ENCODE measurements at regions not wholly inside any gene's neighbourhood (a gene's known extent, or its start where the extent isn't known, plus 50 kb on each side); places are given as distances from the start of the nearest gene placed in this dataset.

DNA sequence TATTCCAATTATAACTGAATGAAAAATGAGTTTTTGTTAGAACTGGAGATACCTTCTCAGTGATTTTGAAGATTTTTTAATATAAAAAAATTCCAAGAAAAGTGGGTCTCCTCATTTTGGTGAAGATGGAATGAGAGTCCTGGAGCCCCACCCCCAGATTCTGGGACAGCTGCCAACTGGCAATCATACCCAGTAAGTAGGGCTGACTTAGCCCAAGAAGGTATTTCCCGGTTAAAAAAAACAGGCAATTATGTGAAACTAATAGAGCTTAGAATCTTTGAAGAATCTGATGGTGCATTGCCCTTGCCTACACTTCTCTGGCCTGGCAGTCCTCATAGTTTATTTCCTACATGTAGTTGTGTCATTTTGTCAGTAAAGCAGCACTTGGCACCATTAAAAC is 52.8 kb upstream of the VWDE start:
- no peak overlapping the region for H3K27ac ChIP-seq (ENCODE audit: low read length)
- no peak for DNase-seq
- H3K4me1 ChIP-seq (ENCODE audit: control insufficient read depth, insufficient read depth, low read length): no peaks in the 10 kb centered on the region
- no peaks in the 10 kb centered on the region for H3K27me3 ChIP-seq (ENCODE audit: control insufficient read depth, insufficient read depth, low read length)
- H3K4me3 ChIP-seq (ENCODE audit: low read length): no peak overlapping the region
- H3K36me3 ChIP-seq (ENCODE audit: control insufficient read depth, insufficient read depth, low read length): no peaks in the 10 kb centered on the region
- WGBS (ENCODE audit: insufficient coverage): no CpG with 5 or more reads among the region's 1 CpG
- no peaks in the 10 kb centered on the region for H3K9me3 ChIP-seq (replicated peaks; ENCODE audit: control insufficient read depth, low read depth, low read length)

DNA sequence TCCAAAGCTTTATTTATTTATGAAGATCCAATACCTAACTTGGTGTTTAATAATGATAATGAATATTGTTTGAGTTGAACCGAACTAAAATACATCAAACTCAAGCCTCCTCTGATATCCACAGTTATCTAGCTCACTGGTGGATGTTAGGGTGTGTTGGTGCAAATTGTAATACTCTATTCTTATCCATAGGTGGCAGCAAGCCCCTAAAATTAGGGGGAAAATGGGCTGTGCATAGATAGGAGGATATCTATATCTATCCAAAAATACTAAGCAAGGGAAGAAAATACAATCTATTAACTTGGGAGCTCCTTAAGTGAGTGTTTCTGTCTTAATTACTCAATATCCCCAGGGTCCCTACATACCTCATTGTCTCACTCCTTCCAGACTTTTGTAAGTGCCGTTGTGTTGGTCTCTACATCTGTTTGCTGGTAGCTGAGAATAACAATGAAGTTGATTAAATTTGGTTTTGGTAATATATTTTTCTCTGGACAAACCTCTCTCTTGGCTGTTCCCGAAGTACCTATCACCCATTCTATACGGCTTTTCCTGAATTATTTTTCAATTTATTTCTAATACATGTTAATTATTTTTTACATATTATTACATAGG is 55.0 kb upstream of the VWDE start:
- Histone ChIP-seq H3K4me3 (ENCODE audit: low read length) (no peak overlapping the region), H3K9me3 (replicated peaks; ENCODE audit: control insufficient read depth, low read depth, low read length) (no peaks in the 10 kb centered on the region), H3K27ac (ENCODE audit: low read length) (no peak overlapping the region), H3K4me1 (ENCODE audit: control insufficient read depth, insufficient read depth, low read length) (no peaks in the 10 kb centered on the region), H3K27me3 (ENCODE audit: control insufficient read depth, insufficient read depth, low read length) (no peaks in the 10 kb centered on the region), H3K36me3 (ENCODE audit: control insufficient read depth, insufficient read depth, low read length) (no peaks in the 10 kb centered on the region)
- no CpG with 5 or more reads among the region's 4 CpGs for WGBS (ENCODE audit: insufficient coverage)
- peak; percentile 60 for DNase-seq

DNA sequence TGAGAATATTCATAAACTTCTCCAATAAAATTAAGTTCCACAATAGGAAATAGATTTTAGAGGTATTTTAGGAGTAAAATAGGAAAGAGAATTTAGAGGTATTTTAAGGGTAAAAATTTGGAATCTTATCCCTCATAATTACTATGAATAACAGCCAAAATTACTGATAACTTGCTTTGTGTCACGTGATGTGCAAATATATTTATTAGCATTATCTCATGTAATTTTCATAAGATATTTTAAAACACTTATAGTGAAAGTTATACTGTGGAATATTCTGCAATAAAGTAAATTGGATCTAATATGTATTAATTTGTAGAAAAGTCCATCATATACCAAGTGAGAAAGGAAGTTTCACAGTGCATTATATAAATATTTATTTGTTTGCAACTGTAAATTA is 64.2 kb upstream of the VWDE start:
- no peaks in the 10 kb centered on the region for H3K9me3 ChIP-seq (replicated peaks; ENCODE audit: control insufficient read depth, low read depth, low read length)
- no CpG with 5 or more reads among the region's 1 CpG for WGBS (ENCODE audit: insufficient coverage)
- H3K4me1 ChIP-seq (ENCODE audit: control insufficient read depth, insufficient read depth, low read length): no peaks in the 10 kb centered on the region
- DNase-seq: no peak
- no peaks in the 10 kb centered on the region for H3K36me3 ChIP-seq (ENCODE audit: control insufficient read depth, insufficient read depth, low read length)
- no peak overlapping the region for H3K4me3 ChIP-seq (ENCODE audit: low read length)
- no peak overlapping the region for H3K27ac ChIP-seq (ENCODE audit: low read length)
- H3K27me3 ChIP-seq (ENCODE audit: control insufficient read depth, insufficient read depth, low read length): no peaks in the 10 kb centered on the region

DNA sequence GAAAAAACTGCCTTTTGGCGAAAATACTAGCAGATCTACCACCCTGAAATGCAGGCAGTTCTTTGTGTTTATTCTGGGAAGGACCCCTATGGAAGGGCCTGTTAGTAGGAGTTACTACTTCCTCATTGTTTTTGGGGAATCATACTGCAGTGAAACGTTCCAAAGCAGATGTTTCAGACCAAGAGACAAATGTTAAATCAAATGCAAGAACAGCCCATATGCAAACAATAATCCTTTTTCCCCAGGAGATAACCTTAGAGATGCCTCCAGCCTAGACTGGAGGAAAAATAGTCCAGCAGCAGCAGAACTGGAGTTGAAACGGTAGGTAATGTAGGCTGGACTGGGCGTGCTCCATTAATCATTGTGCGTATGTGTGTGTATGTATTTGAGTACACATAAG is 65.9 kb upstream of the VWDE start:
- DNase-seq: peak; percentile 91
- no peaks in the 10 kb centered on the region for H3K36me3 ChIP-seq (ENCODE audit: control insufficient read depth, insufficient read depth, low read length)
- no peaks in the 10 kb centered on the region for H3K9me3 ChIP-seq (replicated peaks; ENCODE audit: control insufficient read depth, low read depth, low read length)
- no peaks in the 10 kb centered on the region for H3K27me3 ChIP-seq (ENCODE audit: control insufficient read depth, insufficient read depth, low read length)
- peak overlapping the region; percentile 2 for H3K27ac ChIP-seq (ENCODE audit: low read length)
- H3K4me1 ChIP-seq (ENCODE audit: control insufficient read depth, insufficient read depth, low read length): no peaks in the 10 kb centered on the region
- H3K4me3 ChIP-seq (ENCODE audit: low read length): no peak overlapping the region
- 66% methylated on average over 3 of the region's 5 CpGs for WGBS (ENCODE audit: insufficient coverage)

DNA sequence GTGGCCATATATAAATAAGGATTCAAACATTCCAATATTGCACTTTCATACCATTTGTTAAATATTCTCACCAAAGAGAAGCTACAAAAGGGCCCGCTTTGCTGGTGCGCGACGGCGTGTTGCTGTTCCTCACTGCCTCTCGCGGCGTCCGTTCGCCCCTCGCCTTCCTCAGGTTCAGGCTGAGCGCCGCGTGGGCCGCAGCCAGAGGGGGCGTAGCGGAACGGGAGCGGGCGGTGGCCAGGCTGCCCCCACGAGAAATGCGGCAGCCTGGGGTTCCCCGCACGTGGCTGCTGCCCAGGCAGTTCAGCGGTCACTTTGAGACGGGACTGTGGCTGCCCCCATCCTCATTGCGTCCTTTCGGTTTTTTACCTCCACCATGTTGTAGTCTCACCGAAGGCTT is 67.3 kb upstream of the VWDE start:
- Histone ChIP-seq H3K4me3 (ENCODE audit: low read length) (no peak overlapping the region), H3K27ac (ENCODE audit: low read length) (no peak overlapping the region), H3K9me3 (replicated peaks; ENCODE audit: control insufficient read depth, low read depth, low read length) (no peaks in the 10 kb centered on the region), H3K27me3 (ENCODE audit: control insufficient read depth, insufficient read depth, low read length) (no peaks in the 10 kb centered on the region), H3K4me1 (ENCODE audit: control insufficient read depth, insufficient read depth, low read length) (no peaks in the 10 kb centered on the region), H3K36me3 (ENCODE audit: control insufficient read depth, insufficient read depth, low read length) (no peaks in the 10 kb centered on the region)
- WGBS (ENCODE audit: insufficient coverage): 97% methylated on average over 27 of the region's 29 CpGs
- no peak for DNase-seq

DNA sequence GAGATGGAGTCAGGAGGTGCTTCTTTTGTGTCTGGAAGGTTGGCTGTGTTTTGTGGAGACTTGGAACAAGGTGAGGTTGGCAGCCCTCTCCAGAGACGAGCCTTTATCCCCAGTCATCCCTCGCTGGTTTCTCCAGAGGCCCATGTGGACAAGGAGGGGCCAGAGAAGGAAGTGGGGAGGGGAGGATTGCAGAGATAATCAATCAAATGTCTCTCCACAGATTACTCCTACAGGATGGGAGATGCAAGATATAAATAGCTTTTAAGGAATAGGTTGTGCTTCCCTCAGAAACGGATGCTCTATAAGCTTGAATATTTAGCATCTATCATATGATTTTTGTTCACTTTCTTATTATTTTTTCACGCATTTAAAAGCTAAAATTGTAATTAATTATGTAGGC is 70.4 kb upstream of the VWDE start:
- H3K36me3 ChIP-seq (ENCODE audit: control insufficient read depth, insufficient read depth, low read length): no peaks in the 10 kb centered on the region
- no CpG with 5 or more reads among the region's 4 CpGs for WGBS (ENCODE audit: insufficient coverage)
- H3K27ac ChIP-seq (ENCODE audit: low read length): no peak overlapping the region
- no peaks in the 10 kb centered on the region for H3K9me3 ChIP-seq (replicated peaks; ENCODE audit: control insufficient read depth, low read depth, low read length)
- no peaks in the 10 kb centered on the region for H3K4me1 ChIP-seq (ENCODE audit: control insufficient read depth, insufficient read depth, low read length)
- DNase-seq: no peak
- no peaks in the 10 kb centered on the region for H3K27me3 ChIP-seq (ENCODE audit: control insufficient read depth, insufficient read depth, low read length)
- no peak overlapping the region for H3K4me3 ChIP-seq (ENCODE audit: low read length)

DNA sequence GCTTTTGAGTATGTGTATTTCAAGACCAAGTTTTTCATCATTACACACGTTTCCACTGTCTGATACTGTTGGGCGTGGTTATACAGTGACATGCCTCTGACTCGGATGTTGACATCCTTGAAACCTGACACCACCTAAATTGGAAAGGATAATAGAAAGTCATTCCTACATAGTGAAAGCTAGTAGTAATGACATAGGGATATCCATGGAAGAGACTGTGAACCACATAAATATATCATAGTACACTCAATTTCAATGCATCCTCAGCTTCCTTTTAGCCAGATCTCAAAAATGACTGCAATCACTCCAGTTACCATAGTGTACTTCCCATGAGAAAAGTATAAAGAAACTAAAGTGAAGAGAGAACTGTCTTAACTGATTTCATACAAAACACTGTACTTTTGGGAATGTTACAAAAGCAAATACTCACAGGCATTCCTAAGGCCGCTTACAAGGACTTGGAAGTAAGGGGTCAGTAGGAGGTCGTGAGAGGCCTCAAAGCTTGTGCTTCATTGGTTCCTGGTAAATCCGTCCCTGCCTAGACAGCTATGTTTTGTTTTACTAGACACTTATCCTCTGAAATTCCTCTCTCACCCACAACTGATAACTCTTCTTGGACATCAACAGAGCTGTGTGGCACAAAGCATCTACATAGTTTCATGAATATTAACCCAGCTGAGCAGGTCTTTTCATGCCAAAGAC is 71.8 kb upstream of the VWDE start:
- Histone ChIP-seq H3K9me3 (replicated peaks; ENCODE audit: control insufficient read depth, low read depth, low read length) (no peaks in the 10 kb centered on the region), H3K36me3 (ENCODE audit: control insufficient read depth, insufficient read depth, low read length) (no peaks in the 10 kb centered on the region), H3K4me3 (ENCODE audit: low read length) (no peak overlapping the region), H3K4me1 (ENCODE audit: control insufficient read depth, insufficient read depth, low read length) (no peaks in the 10 kb centered on the region), H3K27ac (ENCODE audit: low read length) (peak overlapping the region; percentile 36), H3K27me3 (ENCODE audit: control insufficient read depth, insufficient read depth, low read length) (no peaks in the 10 kb centered on the region)
- DNase-seq: peak; percentile 68
- WGBS (ENCODE audit: insufficient coverage): 37% methylated on average over 2 of the region's 6 CpGs

DNA sequence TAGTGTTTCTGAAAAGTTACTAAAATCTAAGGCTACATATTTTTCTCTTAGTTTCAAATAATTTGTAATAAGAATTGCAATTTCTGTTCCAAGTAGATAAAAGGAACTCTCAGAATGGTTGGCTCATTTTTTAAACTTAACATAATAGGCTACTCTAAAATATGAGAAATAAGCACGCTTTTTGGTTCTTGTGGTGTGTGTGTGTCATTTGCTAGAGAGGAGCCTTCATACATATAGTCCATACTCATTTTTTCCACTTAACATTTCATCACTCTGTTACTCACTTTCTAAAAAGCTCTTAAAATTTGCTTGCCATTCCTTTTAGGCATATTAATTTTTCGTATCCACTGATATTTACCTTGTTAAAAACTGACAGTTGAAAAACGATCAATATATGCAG is 74.0 kb upstream of the VWDE start:
- DNase-seq: no peak
- no peaks in the 10 kb centered on the region for H3K9me3 ChIP-seq (replicated peaks; ENCODE audit: control insufficient read depth, low read depth, low read length)
- no peak overlapping the region for H3K4me3 ChIP-seq (ENCODE audit: low read length)
- H3K27ac ChIP-seq (ENCODE audit: low read length): no peak overlapping the region
- no CpG with 5 or more reads among the region's 3 CpGs for WGBS (ENCODE audit: insufficient coverage)
- no peaks in the 10 kb centered on the region for H3K27me3 ChIP-seq (ENCODE audit: control insufficient read depth, insufficient read depth, low read length)
- H3K36me3 ChIP-seq (ENCODE audit: control insufficient read depth, insufficient read depth, low read length): no peaks in the 10 kb centered on the region
- no peaks in the 10 kb centered on the region for H3K4me1 ChIP-seq (ENCODE audit: control insufficient read depth, insufficient read depth, low read length)

DNA sequence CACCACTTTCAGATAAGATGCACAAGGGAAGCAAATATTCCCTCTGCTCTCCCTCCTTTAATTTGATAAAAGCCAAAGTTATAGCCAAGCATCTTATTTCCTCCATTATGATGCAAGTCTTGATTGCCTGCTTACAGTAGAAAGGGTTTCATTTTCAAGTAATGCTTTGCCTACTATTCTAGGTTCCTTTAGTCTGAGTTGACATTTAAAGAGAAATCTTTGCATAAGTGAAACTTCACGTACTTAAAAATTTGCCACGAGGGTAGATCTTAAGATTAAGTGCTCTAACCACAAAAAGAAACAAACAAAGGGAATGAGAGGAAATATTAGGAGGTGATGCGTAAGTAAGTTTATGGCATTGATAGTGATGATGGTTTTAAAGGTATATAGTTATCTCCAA is 78.1 kb upstream of the VWDE start:
- Histone ChIP-seq H3K36me3 (ENCODE audit: control insufficient read depth, insufficient read depth, low read length) (no peaks in the 10 kb centered on the region), H3K27ac (ENCODE audit: low read length) (no peak overlapping the region), H3K9me3 (replicated peaks; ENCODE audit: control insufficient read depth, low read depth, low read length) (no peaks in the 10 kb centered on the region), H3K4me3 (ENCODE audit: low read length) (no peak overlapping the region), H3K4me1 (ENCODE audit: control insufficient read depth, insufficient read depth, low read length) (no peaks in the 10 kb centered on the region), H3K27me3 (ENCODE audit: control insufficient read depth, insufficient read depth, low read length) (no peaks in the 10 kb centered on the region)
- no CpG with 5 or more reads among the region's 3 CpGs for WGBS (ENCODE audit: insufficient coverage)
- DNase-seq: no peak

DNA sequence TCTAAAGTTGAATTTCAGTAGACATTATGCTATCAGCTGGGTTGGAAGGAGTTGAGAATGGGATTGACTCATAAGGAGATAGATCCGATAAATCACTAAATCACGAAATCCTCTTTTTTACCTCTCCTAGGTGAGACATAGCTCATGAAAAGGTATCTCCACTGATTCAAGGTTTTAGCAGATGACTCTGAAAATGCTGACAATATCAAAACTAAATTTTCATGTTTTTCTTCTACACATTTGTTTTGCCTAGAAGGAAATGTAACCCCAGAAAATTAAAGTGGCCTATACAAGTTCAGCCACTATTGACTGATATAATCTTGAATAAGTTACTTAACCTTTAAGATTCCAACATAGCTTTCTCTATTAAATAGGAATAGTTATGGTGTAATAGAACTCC is 82.2 kb upstream of the VWDE start:
- Histone ChIP-seq H3K4me1 (ENCODE audit: control insufficient read depth, insufficient read depth, low read length) (no peaks in the 10 kb centered on the region), H3K9me3 (replicated peaks; ENCODE audit: control insufficient read depth, low read depth, low read length) (no peaks in the 10 kb centered on the region), H3K27me3 (ENCODE audit: control insufficient read depth, insufficient read depth, low read length) (no peaks in the 10 kb centered on the region), H3K36me3 (ENCODE audit: control insufficient read depth, insufficient read depth, low read length) (no peaks in the 10 kb centered on the region), H3K27ac (ENCODE audit: low read length) (no peak overlapping the region), H3K4me3 (ENCODE audit: low read length) (no peak overlapping the region)
- DNase-seq: no peak
- WGBS (ENCODE audit: insufficient coverage): no CpG with 5 or more reads among the region's 2 CpGs

DNA sequence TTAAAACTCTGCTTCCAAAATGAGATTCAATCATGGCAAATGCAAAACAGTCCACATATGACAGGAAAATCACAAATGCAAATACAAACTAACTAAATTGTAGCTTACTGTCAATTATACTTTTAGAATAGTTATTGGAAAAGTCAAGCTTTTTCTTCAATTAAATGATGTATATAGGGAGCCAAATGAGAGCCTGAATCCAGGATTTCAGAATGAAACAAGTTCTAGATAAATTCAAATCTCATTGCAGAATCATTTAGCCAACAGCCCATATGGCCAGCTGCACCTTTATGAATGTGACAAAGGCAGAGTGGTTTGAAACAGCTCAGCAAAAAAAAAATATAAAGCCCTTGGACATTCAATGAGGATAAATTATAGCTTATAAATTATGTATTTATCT is 82.2 kb upstream of the SCIN start:
- no peaks in the 10 kb centered on the region for H3K36me3 ChIP-seq (ENCODE audit: control insufficient read depth, insufficient read depth, low read length)
- no peaks in the 10 kb centered on the region for H3K9me3 ChIP-seq (replicated peaks; ENCODE audit: control insufficient read depth, low read depth, low read length)
- no peak overlapping the region for H3K27ac ChIP-seq (ENCODE audit: low read length)
- no peaks in the 10 kb centered on the region for H3K4me1 ChIP-seq (ENCODE audit: control insufficient read depth, insufficient read depth, low read length)
- DNase-seq: no peak
- H3K27me3 ChIP-seq (ENCODE audit: control insufficient read depth, insufficient read depth, low read length): no peaks in the 10 kb centered on the region
- H3K4me3 ChIP-seq (ENCODE audit: low read length): no peak overlapping the region

All from muscle of leg (tissue), 3 donors.